ENCODE measurements at regions not wholly inside any gene's neighbourhood (a gene's known extent, or its start where the extent isn't known, plus 50 kb on each side); places are given as distances from the start of the nearest gene placed in this dataset.

DNA sequence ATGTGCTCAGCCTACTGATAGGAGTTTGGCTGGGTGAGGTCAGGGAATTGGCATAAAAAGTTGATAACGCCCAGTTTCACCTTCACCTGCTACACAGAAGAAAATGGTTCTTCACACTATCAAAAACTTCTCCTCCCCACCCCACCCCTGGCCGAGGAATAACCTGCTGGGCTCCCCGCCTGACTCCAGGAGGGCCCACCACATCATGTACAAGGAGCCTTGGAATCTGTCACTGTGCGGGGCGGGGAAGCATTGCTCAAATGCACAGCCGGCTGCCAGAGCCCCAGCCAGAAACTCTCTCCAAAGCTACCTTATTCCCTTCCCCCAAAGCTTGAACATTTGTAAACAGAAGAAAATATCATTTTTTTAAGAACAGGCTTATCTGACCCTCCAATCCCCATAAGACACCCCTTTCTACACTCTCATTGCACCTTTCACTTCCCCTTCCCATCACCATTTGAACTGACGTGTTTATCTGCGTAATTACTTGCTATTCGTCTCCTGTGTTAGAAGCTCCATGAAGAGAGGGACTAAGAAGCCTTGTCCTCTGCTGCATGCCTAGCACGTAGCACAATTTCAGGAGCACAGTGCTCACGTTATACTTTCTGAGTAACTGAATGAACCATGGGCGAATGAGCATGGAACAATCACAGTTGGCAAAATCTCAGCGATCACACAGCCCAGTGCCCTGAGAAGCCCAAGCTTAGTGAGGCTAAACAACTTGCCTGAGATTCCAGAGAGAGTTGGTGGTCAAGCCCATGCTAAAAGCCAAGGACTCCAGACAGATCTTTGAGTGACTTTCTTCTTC lies 82.9 kb downstream of the HES1 start:
- DNase-seq, result no peak

DNA sequence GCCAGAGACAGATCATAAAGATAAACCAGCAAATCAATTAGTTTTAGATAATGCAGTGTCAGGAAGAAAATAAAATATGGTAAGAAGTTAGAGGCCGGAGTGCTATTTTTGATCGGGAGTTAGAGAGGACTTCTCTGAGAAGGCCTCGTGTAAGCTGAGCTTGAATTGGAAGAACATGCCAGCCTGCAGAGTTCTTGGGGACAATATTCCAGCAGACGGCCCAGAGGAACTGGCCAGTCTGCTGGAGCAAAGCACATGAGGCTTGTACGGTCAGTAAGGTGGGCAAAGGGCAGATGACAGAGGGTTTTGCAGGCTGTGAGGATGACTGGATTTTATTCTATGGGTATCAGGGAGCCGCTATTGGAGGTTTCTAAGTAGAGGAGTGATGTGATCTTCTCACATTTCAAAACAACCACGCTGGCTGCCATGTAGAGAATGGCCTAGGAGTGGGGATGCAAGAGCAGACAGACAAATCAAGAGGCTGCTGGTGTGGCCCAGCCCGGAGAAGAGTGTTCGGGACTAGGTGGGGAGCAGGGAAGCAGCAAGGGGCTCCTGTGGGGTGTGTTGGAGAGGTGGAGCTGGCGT lies 84.0 kb downstream of the HES1 start:
- DNase-seq, result no peak

DNA sequence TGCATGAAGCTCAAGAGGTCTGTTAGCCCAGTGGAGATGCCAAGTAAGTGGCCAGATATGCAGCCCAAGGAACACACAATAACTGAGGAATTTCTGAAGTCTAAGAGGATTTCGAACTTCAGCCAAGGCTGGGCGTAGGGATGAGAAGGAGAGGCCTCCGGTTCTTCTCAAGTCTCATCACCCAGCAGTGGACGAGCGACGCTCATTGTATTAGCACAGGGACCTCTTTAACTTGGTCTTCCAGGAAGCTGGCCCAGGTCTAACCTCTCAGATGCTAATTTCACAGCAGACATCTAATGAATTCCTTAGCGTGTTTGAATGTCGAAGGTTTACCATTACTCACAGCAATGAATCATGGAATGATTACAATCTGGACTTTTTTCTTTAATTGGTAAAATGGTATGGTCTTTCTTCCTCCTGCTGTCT lies 85.0 kb downstream of the HES1 start:
- DNase-seq, result no peak

DNA sequence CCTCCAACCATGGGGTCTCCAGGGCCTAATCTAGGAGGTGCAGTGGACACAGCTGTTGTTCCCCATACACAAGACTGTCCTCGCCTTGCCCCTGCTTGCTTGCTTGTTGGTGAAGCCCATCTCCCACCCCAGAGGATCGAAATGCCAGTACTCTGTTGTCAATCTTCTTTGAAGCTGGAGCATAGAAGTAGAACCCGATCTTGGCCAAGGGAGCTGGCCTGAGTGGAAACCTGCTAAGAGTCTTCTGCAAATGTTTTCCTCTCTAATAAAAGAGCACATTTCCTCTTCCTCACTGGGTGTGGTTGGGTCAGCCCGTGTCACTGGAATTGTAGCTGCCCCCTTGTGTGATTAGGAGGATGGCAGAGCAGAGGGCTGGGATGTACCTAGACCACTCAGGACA lies 85.4 kb downstream of the HES1 start:
- DNase-seq, result no peak

DNA sequence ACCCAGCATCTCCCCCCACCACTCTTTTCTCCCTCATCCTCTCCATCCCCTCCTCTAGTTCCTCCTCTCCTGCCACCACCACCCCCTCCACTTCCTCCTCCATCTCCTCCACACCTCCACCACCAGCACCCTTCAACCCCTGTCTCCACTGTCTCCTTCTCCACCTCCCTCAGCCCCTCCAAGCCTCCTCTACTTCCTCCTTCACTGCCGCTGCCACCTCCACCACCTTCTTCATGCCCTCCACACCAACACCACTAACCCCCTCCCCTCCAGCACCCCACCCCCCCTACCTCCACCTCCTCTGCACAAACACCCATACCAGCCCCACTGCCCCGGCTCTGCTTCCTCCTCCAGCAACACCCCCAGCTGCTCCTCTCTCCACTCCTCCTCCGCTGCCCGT lies 88.0 kb downstream of the HES1 start:
- DNase-seq, result no peak

DNA sequence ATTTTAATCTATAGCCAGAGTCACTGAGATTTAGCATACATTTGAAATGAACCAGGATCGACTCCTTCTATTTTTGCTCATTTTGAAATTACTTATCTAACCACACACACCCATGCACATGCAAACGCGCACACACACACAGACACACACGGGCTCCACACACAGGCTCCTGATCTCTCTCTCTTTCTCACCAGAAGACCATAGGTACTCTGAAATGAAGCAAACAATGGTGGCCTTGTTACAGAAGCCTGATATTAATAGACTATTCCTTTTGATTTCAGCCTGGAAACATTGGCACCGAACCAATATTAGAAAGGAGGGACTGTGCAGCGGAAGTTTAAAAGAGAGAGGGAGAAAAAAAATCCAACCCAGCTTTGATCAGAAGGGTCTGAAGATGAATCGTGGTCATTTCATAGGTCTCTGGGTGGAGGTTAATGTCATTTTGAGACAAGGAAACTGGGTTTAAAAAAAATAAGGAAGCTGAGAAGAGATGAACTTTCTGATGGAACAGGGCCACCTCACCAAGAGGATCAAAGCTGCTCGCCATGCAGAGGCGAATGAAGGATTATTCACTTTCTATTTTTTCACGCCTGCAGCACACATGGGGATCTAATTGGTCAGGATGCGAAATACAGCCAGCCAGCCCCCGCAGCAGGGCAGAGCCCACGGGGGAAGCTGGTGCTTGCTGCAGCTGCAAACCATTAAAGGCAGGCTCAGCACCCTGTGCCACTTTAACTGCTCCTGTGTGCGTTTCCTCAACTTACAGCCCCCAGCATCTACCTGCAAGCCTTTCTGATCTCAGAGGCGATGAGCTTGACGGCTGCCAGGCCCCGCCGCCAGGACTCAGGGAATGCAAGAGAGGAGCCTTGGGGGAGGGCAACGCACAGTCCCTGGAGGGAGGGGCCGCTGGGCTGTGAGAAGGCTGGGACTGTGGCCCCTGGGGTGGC lies 88.8 kb downstream of the HES1 start:
- DNase-seq, result no peak

DNA sequence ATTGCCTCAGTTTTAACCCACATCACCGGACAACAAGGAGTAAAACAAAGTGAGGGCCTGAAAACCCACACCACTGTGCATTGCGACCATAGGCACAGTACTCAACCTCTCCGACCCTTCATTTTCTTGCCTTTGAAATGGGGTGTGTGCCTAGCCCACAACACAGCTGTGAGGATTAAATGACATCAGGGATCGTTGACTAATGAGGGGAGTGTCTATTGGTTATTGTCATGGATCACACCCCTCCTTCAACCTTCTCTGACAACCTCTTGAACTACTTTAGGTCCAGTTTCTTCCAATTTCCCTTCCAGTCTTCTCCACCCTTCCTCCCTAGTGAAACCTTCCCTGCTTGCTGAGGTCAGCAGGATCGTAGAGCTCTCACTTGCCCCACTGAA lies 89.5 kb downstream of the HES1 start:
- DNase-seq, result no peak

DNA sequence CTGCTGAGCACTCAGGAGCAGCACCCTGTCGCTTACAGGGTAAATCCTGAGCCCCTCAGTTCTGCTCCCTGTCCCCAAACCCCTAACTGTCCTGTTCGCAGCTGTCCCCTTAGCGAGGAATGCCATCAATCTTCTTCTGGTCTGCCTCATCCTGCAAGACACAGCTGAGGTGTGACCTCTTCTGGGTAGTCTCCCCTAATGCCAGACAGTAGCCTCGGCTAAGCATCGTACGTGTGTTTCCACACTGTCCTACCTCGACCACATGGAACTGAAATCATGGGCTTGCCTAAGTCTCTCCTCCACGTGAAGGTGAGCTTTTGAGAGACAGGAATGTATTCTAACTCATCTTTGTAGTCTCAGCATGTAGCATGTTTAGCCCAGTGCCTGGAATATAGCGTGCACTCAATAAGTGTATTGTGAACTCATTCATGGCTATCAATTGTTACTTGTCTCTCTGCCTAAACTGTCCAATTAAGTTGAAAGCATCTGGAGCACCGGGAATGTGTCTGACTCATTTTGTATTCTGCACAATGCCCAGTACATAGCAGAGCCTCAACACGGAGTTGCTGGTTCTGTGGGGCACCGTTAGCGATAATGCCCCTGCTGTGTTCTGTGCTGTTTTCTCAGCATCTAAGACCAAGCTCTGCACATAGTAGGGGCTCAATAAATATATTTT lies 90.2 kb downstream of the HES1 start:
- DNase-seq, result no peak

DNA sequence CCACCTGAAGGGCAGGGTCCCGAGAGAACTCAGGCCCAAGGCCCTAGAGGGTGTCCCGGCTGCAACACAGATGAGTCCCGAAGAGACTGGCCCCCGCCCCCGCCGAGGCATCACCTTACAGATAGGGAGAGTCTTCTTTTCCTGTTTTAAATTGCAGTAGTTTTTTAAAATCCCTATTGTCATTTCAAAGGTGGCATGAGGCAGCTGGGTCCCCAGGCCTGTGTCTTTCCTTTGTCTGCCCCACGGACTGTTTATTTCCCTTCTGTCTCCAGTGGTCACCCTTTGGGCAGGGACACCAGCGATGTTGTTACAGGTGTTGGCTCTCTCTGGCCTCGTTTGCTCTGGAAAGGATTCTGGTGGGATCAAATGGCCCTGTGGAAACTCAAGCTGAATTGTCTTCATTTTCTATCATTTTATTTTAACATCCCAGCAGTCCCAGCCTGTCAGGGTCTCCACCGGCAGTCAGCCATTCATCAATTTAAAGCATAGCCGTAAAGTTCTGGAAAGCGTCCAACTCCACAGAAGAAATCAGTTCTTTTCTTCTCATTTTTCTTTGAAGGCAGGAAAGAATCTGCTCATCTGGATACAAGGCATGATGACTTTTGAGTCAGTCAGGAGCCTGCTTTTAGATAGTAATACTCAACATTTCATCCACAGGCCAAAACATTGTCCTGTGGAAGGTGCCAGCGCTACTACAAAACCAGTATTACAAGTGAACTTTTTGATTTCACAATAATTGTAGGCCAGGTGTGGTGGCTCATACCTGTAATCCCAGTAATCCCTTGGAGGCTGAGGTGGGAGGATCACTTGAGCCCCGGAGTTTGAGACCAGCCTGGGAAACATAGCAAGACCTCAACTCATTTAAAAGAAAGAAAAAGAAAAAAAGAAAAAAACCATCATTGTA lies 96.2 kb downstream of the HES1 start:
- DNase-seq, result no peak

DNA sequence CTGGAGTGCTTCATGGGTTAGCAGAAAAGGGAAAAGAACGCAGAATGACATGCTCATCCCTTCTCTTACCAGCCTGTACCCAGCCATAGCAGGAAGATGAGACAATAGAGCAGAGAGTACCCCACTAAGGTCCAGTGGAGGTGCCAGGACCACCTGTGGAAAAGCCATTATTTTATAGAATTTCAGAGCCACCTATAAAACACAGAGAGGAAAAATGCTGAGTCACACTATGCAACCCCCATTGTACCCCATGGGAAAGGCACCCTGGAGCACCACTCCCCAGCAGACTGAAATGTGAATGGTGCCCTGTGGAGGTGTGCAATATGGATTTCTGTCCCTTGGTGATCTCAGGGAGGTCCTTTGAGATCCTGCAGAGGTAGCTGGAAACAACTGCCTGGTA lies 97.2 kb downstream of the HES1 start:
- DNase-seq, result no peak

DNA sequence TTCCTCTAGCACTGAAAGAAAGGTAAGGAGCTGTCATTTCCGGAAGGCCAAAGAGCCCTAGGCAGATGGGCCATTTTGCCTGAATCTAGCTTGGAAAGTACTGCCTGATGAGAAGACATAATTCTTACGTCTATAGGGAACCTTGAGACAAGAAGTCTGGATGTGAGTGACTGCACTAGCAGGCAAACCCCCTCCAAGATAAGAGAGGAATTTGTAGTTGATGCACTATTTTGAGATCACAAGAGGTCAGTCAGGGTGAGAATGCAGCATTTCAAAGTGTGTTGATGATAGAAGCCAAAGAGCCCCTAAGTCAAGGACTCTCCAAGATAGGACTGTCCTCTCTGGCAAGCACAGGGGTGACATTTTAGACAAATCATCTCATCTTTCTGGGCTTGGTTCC lies 99.2 kb downstream of the HES1 start:
- DNase-seq, result no peak

DNA sequence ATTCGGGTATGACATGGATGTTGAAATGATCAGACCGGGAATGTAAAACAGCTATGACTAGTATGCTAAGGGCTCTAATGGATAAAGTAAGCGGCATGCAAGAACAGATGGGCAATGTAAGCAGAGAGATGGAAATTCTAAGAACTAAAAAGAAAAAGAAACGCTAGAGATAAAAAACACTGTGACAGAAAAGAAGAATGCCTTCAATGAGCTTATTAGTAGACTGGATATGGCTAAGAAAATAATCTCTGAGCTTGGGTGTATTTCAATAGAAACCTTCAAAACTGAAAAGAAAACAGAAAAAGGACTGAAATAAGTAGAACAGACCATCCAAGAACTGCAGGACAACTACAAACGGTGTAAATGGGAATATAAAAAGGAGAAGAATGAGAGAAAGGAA lies 101.2 kb downstream of the HES1 start:
- DNase-seq, result no peak

DNA sequence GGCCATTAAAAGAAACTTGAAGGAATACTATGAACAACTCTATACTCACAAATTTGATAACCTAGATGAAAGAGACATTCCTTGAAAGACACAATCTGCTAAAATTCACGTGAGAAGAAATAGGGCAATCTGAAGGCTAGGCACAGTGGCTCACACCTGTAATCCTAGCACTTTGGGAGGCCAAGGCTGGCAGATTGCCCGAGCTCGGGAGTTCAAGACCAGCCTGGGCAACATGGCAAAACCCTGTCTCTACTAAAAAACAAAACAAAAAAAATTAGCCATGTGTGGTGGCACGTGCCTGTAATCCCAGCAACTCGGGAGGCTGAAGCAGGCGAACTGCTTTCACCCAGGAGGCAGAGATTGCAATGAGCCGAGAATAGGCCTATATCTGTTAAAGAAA lies 104.8 kb downstream of the HES1 start:
- no peak for DNase-seq

DNA sequence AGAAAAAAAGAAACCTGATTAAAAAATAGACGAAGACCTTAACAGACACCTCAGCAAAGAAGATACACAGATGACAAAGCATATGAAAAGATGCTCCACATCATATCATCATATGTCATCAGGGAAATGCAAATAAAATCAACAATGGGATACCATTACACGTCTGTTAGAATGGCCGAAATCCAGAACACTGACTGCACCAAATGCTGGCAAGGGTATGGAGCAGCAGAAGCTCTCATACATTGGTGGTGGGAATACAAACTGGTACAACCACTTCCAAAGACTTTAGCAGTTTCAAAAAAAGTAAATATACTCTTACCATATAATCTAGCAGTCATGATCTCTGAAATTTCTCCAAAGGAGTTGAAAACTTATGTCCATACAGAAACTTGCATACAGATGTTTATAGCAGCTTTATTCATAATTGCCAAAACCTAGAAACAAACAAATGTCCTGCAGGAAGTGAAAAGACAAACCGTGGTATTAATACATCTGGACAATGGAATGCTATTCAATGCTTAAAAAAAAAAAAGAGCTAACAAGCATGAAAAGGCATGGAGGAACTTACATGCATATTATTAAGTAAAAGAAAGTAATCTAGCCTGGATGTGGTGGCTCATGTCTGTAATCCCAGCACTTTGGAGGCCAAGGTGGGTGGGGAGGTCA lies 107.4 kb downstream of the HES1 start:
- no peak for DNase-seq

DNA sequence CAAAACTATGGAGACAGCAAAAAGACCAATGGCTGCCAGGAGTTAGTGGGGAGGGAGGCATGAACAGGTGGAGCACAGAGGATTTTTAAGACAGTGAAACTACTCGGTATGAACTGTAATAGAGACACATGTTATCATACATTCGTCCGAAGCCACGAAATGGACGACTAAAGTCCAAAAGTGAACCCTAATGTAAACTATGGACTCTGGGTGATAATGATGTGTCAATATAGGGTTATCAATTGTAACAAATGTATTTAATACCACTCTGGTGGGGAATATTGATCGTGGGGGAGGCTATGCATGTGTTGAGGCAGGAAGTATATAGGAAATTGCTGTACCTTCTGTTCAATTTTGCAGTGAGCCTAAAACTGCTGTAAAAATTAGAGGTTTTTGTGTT lies 107.0 kb downstream of the CPN2 start:
- no peak for DNase-seq

DNA sequence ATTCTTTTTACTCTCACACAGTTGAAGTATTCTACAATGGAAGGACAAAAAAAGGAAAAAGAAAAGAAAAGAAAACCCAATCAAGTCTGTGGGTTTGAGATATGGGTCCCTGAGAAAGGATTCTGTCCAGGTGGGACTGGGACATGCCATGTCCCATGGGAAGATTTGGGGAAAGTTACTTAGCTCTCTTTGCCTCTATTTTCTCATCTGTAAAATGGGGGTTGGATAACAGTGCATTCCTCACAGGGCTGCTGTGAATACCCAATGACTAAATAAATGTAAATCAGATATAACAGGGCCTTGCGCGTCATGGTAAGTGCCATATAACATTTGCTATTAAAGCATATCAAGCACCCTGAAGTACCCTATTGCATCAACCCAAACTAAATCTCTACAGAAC lies 105.7 kb downstream of the CPN2 start:
- DNase-seq, result no peak

DNA sequence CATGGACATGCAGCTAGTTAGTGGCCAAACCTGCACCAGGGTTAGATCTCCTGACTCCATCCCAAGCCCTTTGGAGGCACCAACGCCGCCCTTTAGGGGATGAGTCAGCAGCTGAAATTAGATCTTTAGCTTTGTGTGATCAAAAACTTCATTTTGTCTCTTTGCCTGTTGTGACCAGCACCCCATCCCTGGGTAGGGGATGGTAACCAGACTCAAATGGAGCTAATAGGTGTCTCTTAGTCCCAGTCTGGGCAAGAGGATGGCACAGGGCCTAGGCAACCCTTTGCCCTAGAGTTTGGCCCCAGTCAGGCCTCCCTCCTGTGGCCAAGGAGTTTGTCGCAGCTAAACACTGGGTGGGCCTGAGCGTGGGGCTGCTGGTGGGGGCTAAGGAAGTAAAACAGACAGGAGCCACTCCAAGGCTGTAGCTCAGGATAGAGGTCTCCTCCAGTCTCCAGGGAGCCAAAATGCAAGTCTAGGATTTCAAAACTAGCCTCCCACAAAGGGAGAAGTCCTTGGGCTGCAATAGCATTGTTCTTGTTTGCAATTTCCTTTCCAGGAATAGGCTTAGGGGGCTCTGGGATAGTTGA lies 105.1 kb downstream of the CPN2 start:
- no peak for DNase-seq

DNA sequence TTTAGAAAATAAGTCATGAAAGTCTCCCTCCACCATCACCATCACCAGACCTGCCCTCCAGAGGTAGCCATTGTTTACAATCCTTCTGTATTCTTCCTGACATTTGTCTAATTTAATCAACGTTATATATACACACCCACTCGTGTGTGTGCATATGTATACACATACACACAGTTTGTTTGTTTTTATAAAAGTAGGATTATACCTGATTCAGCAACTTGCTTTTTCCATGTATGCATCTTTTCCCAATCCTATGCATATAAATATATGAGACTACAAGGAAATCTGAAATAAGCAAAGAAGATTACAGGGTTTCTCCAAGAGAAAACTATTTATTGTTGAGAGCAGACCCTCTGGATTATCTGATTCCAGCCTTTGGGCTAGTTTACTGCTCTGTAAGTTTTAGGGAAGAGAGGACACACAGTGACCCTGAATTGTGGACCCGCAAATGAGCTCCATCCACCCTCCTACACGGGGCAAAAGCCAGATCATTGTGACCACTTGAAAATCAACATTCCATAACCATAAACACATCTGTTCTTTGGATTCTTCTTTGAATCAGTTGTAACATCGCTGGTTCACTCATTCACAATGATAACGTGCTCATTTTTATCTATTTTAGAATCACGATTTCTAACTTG lies 104.3 kb downstream of the CPN2 start:
- DNase-seq, result no peak

DNA sequence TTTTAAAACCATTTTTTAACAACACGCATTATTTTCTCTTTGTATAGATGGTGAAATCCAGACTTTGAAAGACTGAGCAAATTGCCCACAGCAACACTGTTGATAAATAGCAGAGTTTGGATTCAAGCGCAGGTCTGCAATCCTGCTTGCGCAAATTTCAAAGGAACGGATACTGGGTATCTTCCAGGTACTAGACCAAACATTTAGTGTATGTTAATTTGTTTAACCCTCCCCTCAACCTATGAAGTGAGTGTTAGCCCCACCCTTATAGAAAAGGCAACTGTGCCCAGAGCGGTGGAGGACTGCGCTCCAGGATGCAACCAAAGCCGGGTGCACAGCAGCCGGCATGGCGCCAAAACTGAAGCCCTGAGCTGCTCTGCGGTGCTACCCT lies 103.8 kb downstream of the CPN2 start:
- no peak for DNase-seq

DNA sequence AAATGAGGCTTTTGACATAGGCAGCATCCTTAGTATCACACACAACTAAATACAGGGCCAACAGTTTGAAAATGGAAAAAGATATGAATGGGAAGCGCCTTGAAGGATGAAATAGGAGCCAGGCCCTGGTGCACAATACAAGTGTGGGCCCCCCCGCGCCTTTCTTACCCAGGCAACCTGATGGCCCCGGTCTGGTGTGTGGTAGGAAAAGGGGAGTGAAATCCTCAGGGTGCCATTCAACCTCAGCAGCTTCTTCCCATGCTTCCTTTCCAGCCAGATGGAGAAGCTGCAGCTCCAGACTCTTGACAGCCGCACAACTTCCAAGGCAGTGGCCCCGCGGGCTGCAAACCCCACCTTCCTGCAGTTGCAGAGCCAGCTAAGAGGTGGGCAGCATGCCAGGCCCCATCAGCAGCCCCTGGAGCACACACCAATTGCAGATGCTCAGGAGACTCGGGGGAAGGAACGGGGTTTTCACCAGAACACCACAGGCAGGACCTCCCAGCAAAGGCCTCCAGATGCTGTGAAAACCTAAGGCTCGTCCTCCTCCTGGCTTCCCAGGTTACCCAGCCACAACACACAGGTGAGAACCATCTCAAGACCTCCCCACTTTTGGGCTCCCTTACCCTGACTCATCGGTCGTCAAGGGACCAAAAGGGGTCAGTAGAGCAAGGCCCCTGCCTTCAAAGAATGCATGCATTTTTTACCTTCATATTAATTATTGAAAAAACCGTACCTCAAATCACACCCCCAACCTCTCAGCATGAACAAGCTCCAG lies 101.6 kb downstream of the CPN2 start:
- DNase-seq, result peak; percentile 45

All from COR-L47 (cell line).